Caco-2 (cell line): ENCODE measurements at regions not wholly inside any gene's neighbourhood (a gene's known extent, or its start where the extent isn't known, plus 50 kb on each side); places are given as distances from the start of the nearest gene placed in this dataset.
"Not testable (repeated sequence)": the region's sequence is repeated elsewhere in the genome, so short reads cannot be mapped to it uniquely, and the experiment has no call there.

Experiments
- BruUV-seq: library from RNA; stranded (reverse); fragments of 400-500 nt; replicated peaks from 2 replicates; lab custom pipeline; 2021; lab: Mats Ljungman, UMichigan
- CTCF ChIA-PET: fragments of 300-600 bp; sonication (Branson Sonifier 250); formaldehyde crosslinking; loops from one replicate; lab custom pipeline; 2022; ENCODE audit warnings: antibody characterized with exemption; lab: Charles Lee
- POLR2A ChIA-PET: fragments of 300-600 bp; sonication (Branson Sonifier 250); formaldehyde crosslinking; loops from one replicate; lab custom pipeline; 2022; ENCODE audit warnings: antibody characterized with exemption; lab: Charles Lee
- DNase-seq, 2 experiments: peaks; one replicate each; pipeline versions ENCODE4 v3.0.0 to v3.0.0-alpha.2; 2020 to 2022
- H3K27me3 ChIP-seq: replicated peaks from 2 replicates; pipeline ENCODE4 v1.6.0; 2011; ENCODE audit warnings: low read length; ENCODE audit not compliant: control insufficient read depth, insufficient read depth
- H3K36me3 ChIP-seq: 2 replicates; pipeline ENCODE4 v1.5.1; 2011; ENCODE audit warnings: low read length; ENCODE audit not compliant: control insufficient read depth, insufficient read depth
- H3K4me1 ChIP-seq: fragments of 250-450 bp; sonication (Bioruptor Pico); 2 replicates; pipeline ENCODE4 v1.5.1; 2020; ENCODE audit warnings: mild to moderate bottlenecking
- H3K4me3 ChIP-seq: 2 replicates; pipeline ENCODE4 v1.5.1; 2011; ENCODE audit warnings: low read depth, mild to moderate bottlenecking, control low read depth, low read length
- H3K9me3 ChIP-seq: fragments of 250-450 bp; sonication (Bioruptor Pico); 2 replicates; pipeline ENCODE4 v1.5.1; 2020; ENCODE audit warnings: mild to moderate bottlenecking, moderate library complexity
- H3K27ac Mint-ChIP-seq: one replicate; pipeline ENCODE4 v1.8.0; 2022; ENCODE audit warnings: mixed read lengths; ENCODE audit not compliant: unreplicated experiment
- H3K27me3 Mint-ChIP-seq: one replicate; pipeline ENCODE4 v1.8.0; 2022; ENCODE audit warnings: mixed read lengths; ENCODE audit not compliant: insufficient read depth, unreplicated experiment
- H3K36me3 Mint-ChIP-seq: one replicate; pipeline ENCODE4 v1.8.0; 2022; ENCODE audit warnings: mild to moderate bottlenecking, mixed read lengths; ENCODE audit not compliant: insufficient read depth, unreplicated experiment
- H3K4me1 Mint-ChIP-seq: one replicate; pipeline ENCODE4 v1.8.0; 2022; ENCODE audit warnings: low read depth, mixed read lengths; ENCODE audit not compliant: unreplicated experiment
- H3K4me3 Mint-ChIP-seq: one replicate; pipeline ENCODE4 v1.8.0; 2022; ENCODE audit warnings: mild to moderate bottlenecking, moderate library complexity, mixed read lengths; ENCODE audit not compliant: unreplicated experiment
- H3K9me3 Mint-ChIP-seq: one replicate; pipeline ENCODE4 v1.8.0; 2022; ENCODE audit warnings: mixed read lengths; ENCODE audit not compliant: unreplicated experiment
- intact Hi-C: fragments of 100-400 bp; cut with micrococcal nuclease; formaldehyde crosslinking; loops from one replicate; pipeline ENCODE4 v1.10.0; 2022; ENCODE audit not compliant: unreplicated experiment
- TF ChIP-seq, protein P1 (sequence below), 2 experiments: fragments of 200-600 bp in 1 of 2; IDR thresholded peaks; 1 replicate in 1 of 2; 2 replicates in 1 of 2; pipeline versions ENCODE4 v1.5.1 to v1.8.0; 2011 to 2022; ENCODE audit warnings: antibody characterized with exemption in 1 of 2, control low read depth in 1 of 2, inconsistent platforms in 1 of 2, low read depth in 1 of 2, low read length in 1 of 2, mild to moderate bottlenecking in 1 of 2, moderate library complexity in 1 of 2; ENCODE audit not compliant: insufficient read depth in 1 of 2, severe bottlenecking in 1 of 2, unreplicated experiment in 1 of 2

- Histone ChIP-seq H3K4me3 (no peak overlapping the region), H3K4me1 (no peaks in the 10 kb centered on the region), H3K27me3 (no peaks in the 10 kb centered on the region), H3K9me3 (no peaks in the 10 kb centered on the region), H3K36me3 (no peaks in the 10 kb centered on the region)
- Mint-ChIP-seq H3K36me3 (no peaks in the 10 kb centered on the region), H3K9me3 (peaks cover 13% of the 10 kb centered on the region), H3K4me1 (no peaks in the 10 kb centered on the region), H3K27me3 (peaks cover 3% of the 10 kb centered on the region), H3K27ac (no peak overlapping the region), H3K4me3 (no peak overlapping the region)
- no peak for DNase-seq
- BruUV-seq = no TSS peak
- ChIA-PET CTCF (no interaction called here), POLR2A (no interaction called here)
- TF ChIP-seq, protein P1, sequence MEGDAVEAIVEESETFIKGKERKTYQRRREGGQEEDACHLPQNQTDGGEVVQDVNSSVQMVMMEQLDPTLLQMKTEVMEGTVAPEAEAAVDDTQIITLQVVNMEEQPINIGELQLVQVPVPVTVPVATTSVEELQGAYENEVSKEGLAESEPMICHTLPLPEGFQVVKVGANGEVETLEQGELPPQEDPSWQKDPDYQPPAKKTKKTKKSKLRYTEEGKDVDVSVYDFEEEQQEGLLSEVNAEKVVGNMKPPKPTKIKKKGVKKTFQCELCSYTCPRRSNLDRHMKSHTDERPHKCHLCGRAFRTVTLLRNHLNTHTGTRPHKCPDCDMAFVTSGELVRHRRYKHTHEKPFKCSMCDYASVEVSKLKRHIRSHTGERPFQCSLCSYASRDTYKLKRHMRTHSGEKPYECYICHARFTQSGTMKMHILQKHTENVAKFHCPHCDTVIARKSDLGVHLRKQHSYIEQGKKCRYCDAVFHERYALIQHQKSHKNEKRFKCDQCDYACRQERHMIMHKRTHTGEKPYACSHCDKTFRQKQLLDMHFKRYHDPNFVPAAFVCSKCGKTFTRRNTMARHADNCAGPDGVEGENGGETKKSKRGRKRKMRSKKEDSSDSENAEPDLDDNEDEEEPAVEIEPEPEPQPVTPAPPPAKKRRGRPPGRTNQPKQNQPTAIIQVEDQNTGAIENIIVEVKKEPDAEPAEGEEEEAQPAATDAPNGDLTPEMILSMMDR (IDR thresholded peaks at IDR 0.05; ENCODE audit: insufficient read depth in 1 of 2, low read depth in 1 of 2, low read length in 1 of 2, severe bottlenecking in 1 of 2, unreplicated experiment in 1 of 2) = no peak
- intact Hi-C loops = loop anchor here (2.0 kb wide), 1 partner anchor 112 kb away; no protein-coding TSS in a partner anchor
Measured at GRCh38 chr13:58340895-58341294, 709.4 kb downstream of the PCDH17 start.

DNA sequence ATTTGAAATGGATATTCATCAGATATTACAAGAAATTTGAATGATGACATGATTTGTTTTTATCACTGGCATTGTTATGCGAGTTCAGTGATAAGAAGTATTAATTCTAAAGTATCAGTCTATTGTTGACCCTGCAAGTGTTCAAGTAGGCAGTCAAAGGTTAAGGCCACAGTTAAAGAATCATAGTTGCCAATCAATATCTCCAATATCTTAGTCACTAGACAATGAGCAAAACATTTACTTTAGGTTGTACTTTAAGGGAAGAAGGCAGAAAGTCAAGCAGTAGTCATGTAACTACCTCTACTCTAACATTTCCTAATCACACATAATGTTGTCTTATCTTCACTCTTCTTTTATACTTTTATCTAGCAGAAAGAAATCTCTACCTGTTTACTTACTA is 709.8 kb downstream of the PCDH17 start:
- H3K4me1 Mint-ChIP-seq = no peaks in the 10 kb centered on the region
- no peak overlapping the region for H3K4me3 ChIP-seq

DNA sequence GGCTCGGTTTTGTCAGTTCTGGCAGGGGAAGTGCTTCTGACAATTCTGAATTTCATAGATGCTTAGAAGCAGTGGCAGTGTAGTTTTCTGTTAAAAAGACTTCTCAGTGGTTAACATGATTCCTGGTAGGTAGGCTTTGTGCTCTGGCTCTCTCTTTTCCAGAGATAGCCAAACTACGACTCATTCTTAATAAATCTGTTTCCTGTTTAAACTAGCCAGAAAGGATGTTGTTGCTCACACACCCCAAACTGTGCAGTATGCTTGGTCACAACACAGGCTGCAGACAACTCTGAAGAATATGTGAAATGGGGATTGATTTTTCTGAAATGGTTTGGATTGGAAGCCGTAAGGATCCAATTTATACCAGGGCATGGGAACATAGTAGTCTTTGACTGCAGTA is 711.5 kb downstream of the PCDH17 start:
- Mint-ChIP-seq H3K27ac (no peak overlapping the region), H3K9me3 (peaks cover 13% of the 10 kb centered on the region), H3K4me3 (no peak overlapping the region), H3K27me3 (peaks cover 3% of the 10 kb centered on the region), H3K4me1 (no peaks in the 10 kb centered on the region), H3K36me3 (no peaks in the 10 kb centered on the region)
- Histone ChIP-seq H3K27me3 (no peaks in the 10 kb centered on the region), H3K4me3 (no peak overlapping the region), H3K36me3 (no peaks in the 10 kb centered on the region), H3K4me1 (no peaks in the 10 kb centered on the region), H3K9me3 (no peaks in the 10 kb centered on the region)
- ChIA-PET CTCF (no interaction called here), POLR2A (no interaction called here)
- intact Hi-C loops = no loop called here
- DNase-seq = no peak
- TF ChIP-seq, protein P1 (IDR thresholded peaks at IDR 0.05; ENCODE audit: insufficient read depth in 1 of 2, low read depth in 1 of 2, low read length in 1 of 2, severe bottlenecking in 1 of 2, unreplicated experiment in 1 of 2) = no peak
- BruUV-seq = no TSS peak

More for the DNA sequence above, 709.8 kb downstream of the PCDH17 start:
- no peaks in the 10 kb centered on the region for H3K9me3 ChIP-seq
- BruUV-seq = no TSS peak
- no peak for DNase-seq
- CTCF ChIA-PET = no interaction called here
- Mint-ChIP-seq H3K27ac (no peak overlapping the region), H3K9me3 (peaks cover 13% of the 10 kb centered on the region), H3K36me3 (no peaks in the 10 kb centered on the region), H3K27me3 (peaks cover 3% of the 10 kb centered on the region), H3K4me3 (no peak overlapping the region)
- no peaks in the 10 kb centered on the region for H3K4me1 ChIP-seq
- TF ChIP-seq, protein P1 (IDR thresholded peaks at IDR 0.05; ENCODE audit: insufficient read depth in 1 of 2, low read depth in 1 of 2, low read length in 1 of 2, severe bottlenecking in 1 of 2, unreplicated experiment in 1 of 2) = no peak
- POLR2A ChIA-PET = no interaction called here
- H3K36me3 ChIP-seq = no peaks in the 10 kb centered on the region
- intact Hi-C loops = loop anchor here (2.0 kb wide), 1 partner anchor 111 kb away; no protein-coding TSS in a partner anchor
- no peaks in the 10 kb centered on the region for H3K27me3 ChIP-seq

DNA sequence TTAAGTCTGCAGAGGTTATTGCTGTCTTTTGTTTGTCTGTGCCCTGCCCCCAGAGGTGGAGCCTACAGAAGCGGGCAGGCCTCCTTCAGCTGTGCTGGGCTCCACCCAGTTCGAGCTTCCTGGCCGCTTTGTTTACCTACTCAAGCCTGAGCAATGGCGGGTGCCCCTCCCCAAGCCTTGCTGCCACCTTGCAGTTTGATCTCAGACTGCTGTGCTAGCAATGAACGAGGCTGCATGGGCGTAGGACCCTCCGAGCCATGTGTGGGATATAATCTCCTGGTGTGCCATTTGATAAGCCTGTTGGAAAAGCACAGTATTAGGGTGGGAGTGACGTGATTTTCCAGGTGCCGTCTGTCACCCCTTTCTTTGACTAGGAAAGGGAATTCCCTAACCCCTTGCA is 720.6 kb downstream of the PCDH17 start:
- peaks cover 18% of the 10 kb centered on the region for H3K9me3 Mint-ChIP-seq
- H3K27me3 ChIP-seq, CTCF ChIA-PET, H3K36me3 Mint-ChIP-seq, H3K4me3 Mint-ChIP-seq, BruUV-seq, H3K27ac Mint-ChIP-seq, H3K27me3 Mint-ChIP-seq, intact Hi-C loops, H3K4me1 Mint-ChIP-seq, H3K4me1 ChIP-seq, POLR2A ChIA-PET, DNase-seq, H3K36me3 ChIP-seq, H3K9me3 ChIP-seq, H3K4me3 ChIP-seq: not testable (repeated sequence)
